Astrocyte of the cerebellum (primary cell): ENCODE measurements at regions not wholly inside any gene's neighbourhood (a gene's known extent, or its start where the extent isn't known, plus 50 kb on each side); places are given as distances from the start of the nearest gene placed in this dataset.

Experiments used
- DNase-seq: peaks from one replicate; pipeline ENCODE4 v3.0.0-alpha.2; 2011; ENCODE audit warnings: low read depth
- H3K4me3 ChIP-seq: 2 replicates; pipeline ENCODE4 v1.5.1; 2011; ENCODE audit warnings: mild to moderate bottlenecking, low read depth, low read length, moderate library complexity
- in situ Hi-C: cut with HindIII; loops from 2 replicates; pipeline ENCODE4 v1.10.0; 2017; ENCODE audit warnings: low sequenced_read_pairs
- TF ChIP-seq, protein P1 (sequence below): IDR thresholded peaks from 2 replicates; pipeline ENCODE4 v1.5.1; 2012; ENCODE audit warnings: low read length, low read depth, moderate library complexity, mild to moderate bottlenecking; ENCODE audit errors: missing control alignments

DNA sequence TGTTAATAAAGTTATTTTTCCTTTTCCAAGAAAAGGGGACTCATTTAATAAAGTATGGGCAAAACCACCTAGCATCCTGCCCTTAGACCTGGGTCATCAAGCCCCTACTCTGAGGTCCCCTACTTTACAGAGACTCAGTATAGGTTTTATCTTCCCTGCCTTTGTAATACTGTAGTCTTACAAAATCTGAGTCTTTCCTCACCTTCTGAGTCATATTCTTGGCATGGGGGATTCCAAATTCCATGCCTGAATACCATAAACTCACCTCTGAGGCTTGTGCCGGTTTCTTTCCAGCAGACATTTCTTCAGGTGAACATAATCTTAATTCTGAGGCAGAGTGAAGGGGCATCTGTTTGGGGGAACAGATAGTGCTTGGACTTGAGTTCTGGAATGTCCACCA lies 282.5 kb downstream of the KCNA4 start:
- no peak for DNase-seq
- in situ Hi-C loops, result no loop called here
- TF ChIP-seq, protein P1, sequence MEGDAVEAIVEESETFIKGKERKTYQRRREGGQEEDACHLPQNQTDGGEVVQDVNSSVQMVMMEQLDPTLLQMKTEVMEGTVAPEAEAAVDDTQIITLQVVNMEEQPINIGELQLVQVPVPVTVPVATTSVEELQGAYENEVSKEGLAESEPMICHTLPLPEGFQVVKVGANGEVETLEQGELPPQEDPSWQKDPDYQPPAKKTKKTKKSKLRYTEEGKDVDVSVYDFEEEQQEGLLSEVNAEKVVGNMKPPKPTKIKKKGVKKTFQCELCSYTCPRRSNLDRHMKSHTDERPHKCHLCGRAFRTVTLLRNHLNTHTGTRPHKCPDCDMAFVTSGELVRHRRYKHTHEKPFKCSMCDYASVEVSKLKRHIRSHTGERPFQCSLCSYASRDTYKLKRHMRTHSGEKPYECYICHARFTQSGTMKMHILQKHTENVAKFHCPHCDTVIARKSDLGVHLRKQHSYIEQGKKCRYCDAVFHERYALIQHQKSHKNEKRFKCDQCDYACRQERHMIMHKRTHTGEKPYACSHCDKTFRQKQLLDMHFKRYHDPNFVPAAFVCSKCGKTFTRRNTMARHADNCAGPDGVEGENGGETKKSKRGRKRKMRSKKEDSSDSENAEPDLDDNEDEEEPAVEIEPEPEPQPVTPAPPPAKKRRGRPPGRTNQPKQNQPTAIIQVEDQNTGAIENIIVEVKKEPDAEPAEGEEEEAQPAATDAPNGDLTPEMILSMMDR, result no peak
- no peak overlapping the region for H3K4me3 ChIP-seq

DNA sequence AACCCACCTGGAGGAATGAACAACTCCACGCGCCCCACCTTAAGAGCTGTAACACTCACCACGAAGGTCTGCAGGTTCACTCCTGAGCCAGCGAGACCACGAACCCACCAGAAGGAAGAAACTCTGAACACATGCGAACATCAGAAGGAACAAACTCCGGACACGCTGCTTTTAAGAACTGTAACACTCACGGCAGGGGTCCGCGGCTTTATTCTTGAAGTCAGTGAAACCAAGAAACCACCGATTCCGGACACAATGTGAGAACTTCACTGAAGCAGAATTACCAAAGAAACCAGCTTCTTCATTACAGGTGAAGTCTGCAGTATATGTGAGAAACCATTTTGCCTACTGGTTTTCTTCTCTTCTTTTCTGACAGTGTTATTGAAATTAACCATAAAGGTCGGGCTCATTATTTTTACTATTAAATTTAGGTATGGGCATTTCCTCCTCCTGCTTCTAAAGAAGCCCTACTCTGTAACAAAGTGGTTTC lies 303.0 kb downstream of the KCNA4 start:
- H3K4me3 ChIP-seq, result no peak overlapping the region
- in situ Hi-C loops, result no loop called here
- DNase-seq, result no peak
- TF ChIP-seq, protein P1, result no peak

DNA sequence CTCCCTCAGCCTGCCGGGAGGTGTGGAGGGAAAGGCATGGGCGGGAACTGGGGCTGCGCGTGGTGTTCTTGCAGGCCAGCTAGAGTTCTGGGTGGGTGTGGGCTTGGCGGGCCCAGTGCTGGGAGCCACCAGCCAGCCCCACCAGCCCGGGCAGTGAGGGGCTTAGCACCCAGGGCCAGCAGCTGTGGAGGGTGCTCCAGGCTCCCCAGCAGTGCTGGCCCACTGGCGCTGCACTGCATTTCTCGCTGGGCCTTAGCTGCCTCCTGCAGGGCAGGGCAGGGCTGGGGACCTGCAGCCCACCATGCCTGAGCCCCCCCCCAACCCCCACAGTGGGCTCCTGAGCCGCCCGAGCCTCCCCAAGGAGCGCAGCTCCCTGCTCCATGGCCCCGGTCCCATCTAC lies 304.2 kb downstream of the KCNA4 start:
- H3K4me3 ChIP-seq, result no peak overlapping the region
- in situ Hi-C loops, result no loop called here
- no peak for DNase-seq
- TF ChIP-seq, protein P1, result no peak

DNA sequence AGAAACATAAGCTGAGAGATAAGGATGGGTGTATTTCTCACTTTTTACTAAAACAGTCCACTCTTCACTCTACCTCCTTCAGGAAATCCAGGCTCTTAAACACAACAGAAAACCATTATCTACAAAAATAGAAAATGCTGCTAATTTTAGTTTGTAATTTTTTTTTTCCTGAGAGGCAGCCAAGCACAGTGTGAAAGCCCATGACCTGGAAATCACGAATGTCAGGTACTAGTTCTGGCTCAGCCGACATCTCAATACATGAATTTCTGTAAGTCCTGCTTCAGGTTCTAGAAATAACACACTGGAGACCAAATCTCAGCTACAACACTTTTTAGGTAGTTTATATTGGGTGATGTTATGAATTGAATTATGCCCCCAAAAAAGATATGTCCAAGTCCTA lies 308.9 kb downstream of the KCNA4 start:
- TF ChIP-seq, protein P1, result no peak
- in situ Hi-C loops, result no loop called here
- no peak overlapping the region for H3K4me3 ChIP-seq
- DNase-seq, result no peak

DNA sequence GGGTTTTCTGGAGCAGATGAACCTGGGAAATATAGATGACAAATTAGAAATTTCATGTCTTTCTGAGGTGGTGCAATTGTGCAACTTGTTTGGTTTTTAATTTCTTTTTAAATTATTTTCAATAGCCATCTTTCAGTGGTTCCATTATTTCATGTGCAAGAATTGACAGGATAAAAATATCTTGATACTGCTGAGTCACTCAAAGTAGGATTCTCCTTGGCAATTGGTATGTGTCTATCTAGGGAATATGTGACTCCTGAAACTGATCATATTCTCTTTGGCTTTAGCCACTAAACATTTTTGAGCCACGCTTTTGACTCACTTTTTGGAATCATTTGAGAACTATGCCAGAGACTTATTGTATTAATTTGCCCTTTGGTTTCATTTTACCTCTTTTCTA lies 331.5 kb downstream of the KCNA4 start:
- in situ Hi-C loops, result no loop called here
- no peak overlapping the region for H3K4me3 ChIP-seq
- TF ChIP-seq, protein P1, result no peak

DNA sequence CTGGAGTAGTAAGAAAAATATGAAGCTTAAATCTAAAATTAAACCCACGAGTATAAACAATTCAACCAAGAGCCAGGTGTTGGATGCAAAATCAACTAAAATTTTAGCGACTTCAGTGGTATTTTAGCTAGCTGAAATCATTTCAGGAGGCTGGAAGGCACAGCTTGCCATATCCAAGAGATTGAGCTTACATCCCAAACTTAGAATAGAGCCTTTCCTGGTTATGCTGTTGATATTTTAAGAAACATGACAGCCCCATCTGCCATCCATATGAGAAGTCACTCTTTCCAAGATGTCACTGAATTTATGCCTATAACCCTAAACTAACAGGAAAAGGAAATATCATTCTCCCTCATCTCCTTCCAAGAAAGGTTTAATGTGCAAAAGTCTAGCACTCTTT lies 334.0 kb downstream of the KCNA4 start:
- no peak for DNase-seq
- no peak overlapping the region for H3K4me3 ChIP-seq

More for the DNA sequence above, 331.5 kb downstream of the KCNA4 start:
- DNase-seq, result no peak

More for the DNA sequence above, 334.0 kb downstream of the KCNA4 start:
- in situ Hi-C loops, result no loop called here
- TF ChIP-seq, protein P1, result no peak
